PC-9 (cell line): ENCODE measurements at regions not wholly inside any gene's neighbourhood (a gene's known extent, or its start where the extent isn't known, plus 50 kb on each side); places are given as distances from the start of the nearest gene placed in this dataset.

ENCODE experiments used
- BruUV-seq: library from RNA; stranded (reverse); fragments of 400-500 nt; replicated peaks from 2 replicates; lab custom pipeline; 2021; lab: Mats Ljungman, UMichigan
- CTCF ChIA-PET: fragments of 300-600 bp; sonication (Branson Sonifier 250); formaldehyde crosslinking; loops from one replicate; lab custom pipeline; 2022; ENCODE audit warnings: antibody characterized with exemption; lab: Charles Lee
- POLR2A ChIA-PET: fragments of 300-600 bp; sonication (Branson Sonifier 250); formaldehyde crosslinking; loops from one replicate; lab custom pipeline; 2022; ENCODE audit warnings: antibody characterized with exemption; ENCODE audit not compliant: unreplicated experiment; lab: Charles Lee
- DNase-seq, 2 experiments: peaks; one replicate each; pipeline versions ENCODE4 v3.0.0 to v3.0.0-alpha.2; 2015 to 2022; ENCODE audit warnings: mixed read lengths in 1 of 2
- H2AFZ ChIP-seq: fragments of 200-600 bp; sonication (generic); 2 replicates; pipeline ENCODE4 v1.8.1; 2017; ENCODE audit warnings: antibody characterized with exemption
- H3F3A ChIP-seq: fragments of 200-600 bp; sonication (generic); 2 replicates; pipeline ENCODE4 v1.8.1; 2017; ENCODE audit warnings: antibody characterized with exemption, mild to moderate bottlenecking, low read depth; ENCODE audit not compliant: insufficient read depth
- H3K27ac ChIP-seq: fragments of 200-600 bp; sonication (generic); 2 replicates; pipeline ENCODE4 v1.6.1; 2016; ENCODE audit warnings: mixed run types
- H3K27me3 ChIP-seq: fragments of 200-600 bp; sonication (generic); 2 replicates; pipeline ENCODE4 v1.6.1; 2016; ENCODE audit warnings: low read depth, mixed run types; ENCODE audit not compliant: insufficient read depth
- H3K36me3 ChIP-seq: fragments of 200-600 bp; sonication (generic); 2 replicates; pipeline ENCODE4 v1.6.1; 2016; ENCODE audit warnings: low read depth, mixed run types
- H3K4me1 ChIP-seq: fragments of 200-600 bp; sonication (generic); replicated peaks from 2 replicates; pipeline ENCODE4 v1.6.1; 2016; ENCODE audit warnings: mixed run types; ENCODE audit not compliant: insufficient read depth
- H3K4me2 ChIP-seq: fragments of 200-600 bp; sonication (generic); 2 replicates; pipeline ENCODE4 v1.6.1; 2017; ENCODE audit warnings: mixed run types
- H3K4me3 ChIP-seq: fragments of 200-600 bp; sonication (generic); 2 replicates; pipeline ENCODE4 v1.6.1; 2016; ENCODE audit warnings: mixed run types
- H3K79me2 ChIP-seq: fragments of 200-600 bp; sonication (generic); 2 replicates; pipeline ENCODE4 v1.6.1; 2017; ENCODE audit warnings: low read depth, mixed run types
- H3K9me2 ChIP-seq: fragments of 200-600 bp; sonication (generic); 2 replicates; pipeline ENCODE4 v1.8.1; 2017; ENCODE audit warnings: mild to moderate bottlenecking; ENCODE audit not compliant: insufficient read depth
- H3K9me3 ChIP-seq: fragments of 200-600 bp; sonication (generic); 2 replicates; pipeline ENCODE4 v1.8.1; 2016; ENCODE audit warnings: low read depth; ENCODE audit not compliant: insufficient read depth
- H4K20me1 ChIP-seq: fragments of 200-600 bp; sonication (generic); 2 replicates; pipeline ENCODE4 v1.8.1; 2017; ENCODE audit not compliant: insufficient read depth
- CTCF ChIP-seq: fragments of 200-600 bp; sonication (generic); conservative IDR thresholded peaks from 2 replicates; pipeline ENCODE4 v1.6.1; 2017; ENCODE audit warnings: mixed run types, antibody characterized with exemption, mild to moderate bottlenecking, moderate library complexity
- EZH2 ChIP-seq: fragments of 200-600 bp; sonication (generic); IDR thresholded peaks from 2 replicates; pipeline ENCODE4 v1.8.0; 2017; ENCODE audit warnings: antibody characterized with exemption, low read depth
- intact Hi-C: fragments of 100-400 bp; cut with micrococcal nuclease; formaldehyde crosslinking; loops from one replicate; pipeline ENCODE4 v1.10.0; 2022; ENCODE audit not compliant: unreplicated experiment

- Histone ChIP-seq H3K9me2 (no peaks in the 10 kb centered on the region), H3K4me3 (no peak overlapping the region), H3K79me2 (peaks cover 16% of the 10 kb centered on the region), H3K9me3 (no peaks in the 10 kb centered on the region), H3F3A (no peaks in the 10 kb centered on the region), H4K20me1 (peaks cover 22% of the 10 kb centered on the region), H3K4me1 (no peaks in the 10 kb centered on the region), H3K36me3 (0 out of 2 replicates have a peak, but pooled peaks cover 3% of the 10 kb centered on the region), H3K27ac (no peak overlapping the region), H3K4me2 (no peak overlapping the region), H2AFZ (no peak overlapping the region), H3K27me3 (no peaks in the 10 kb centered on the region)
- no TSS peak for BruUV-seq
- POLR2A ChIA-PET, result no interaction called here
- CTCF ChIA-PET, result no interaction called here
- no peak for DNase-seq
- TF ChIP-seq CTCF (no peak), EZH2 (no peak)
- intact Hi-C loops, result no loop called here
These were observed 113.3 kb upstream of the XIST start for GRCh38 chrX:73965833-73966232.

GRCh38 chrX:73964579-73964978, 112.1 kb upstream of the XIST start:
- Histone ChIP-seq H3K4me1 (no peaks in the 10 kb centered on the region), H4K20me1 (peaks cover 24% of the 10 kb centered on the region), H3K4me3 (no peak overlapping the region), H3K36me3 (no peaks in the 10 kb centered on the region), H2AFZ (no peak overlapping the region), H3K27me3 (no peaks in the 10 kb centered on the region), H3K4me2 (no peak overlapping the region), H3K9me3 (no peaks in the 10 kb centered on the region), H3K79me2 (peaks cover 27% of the 10 kb centered on the region), H3K9me2 (no peaks in the 10 kb centered on the region), H3F3A (no peaks in the 10 kb centered on the region), H3K27ac (no peak overlapping the region)
- CTCF ChIA-PET, result no interaction called here
- intact Hi-C loops, result no loop called here
- no TSS peak for BruUV-seq
- POLR2A ChIA-PET, result no interaction called here
- no peak for DNase-seq
- TF ChIP-seq CTCF, result no peak
- no peak for TF ChIP-seq EZH2

GRCh38 chrX:73963682-73964081, 111.2 kb upstream of the XIST start:
- Histone ChIP-seq H3K9me3 (no peaks in the 10 kb centered on the region), H3K9me2 (no peaks in the 10 kb centered on the region), H3K4me2 (no peak overlapping the region), H3K36me3 (no peaks in the 10 kb centered on the region), H3F3A (no peaks in the 10 kb centered on the region), H3K79me2 (peaks cover 34% of the 10 kb centered on the region), H3K4me1 (no peaks in the 10 kb centered on the region), H3K27ac (no peak overlapping the region), H3K27me3 (no peaks in the 10 kb centered on the region), H2AFZ (no peak overlapping the region), H4K20me1 (peaks cover 24% of the 10 kb centered on the region), H3K4me3 (no peak overlapping the region)
- CTCF ChIA-PET, result no interaction called here
- no TSS peak for BruUV-seq
- POLR2A ChIA-PET, result no interaction called here
- TF ChIP-seq EZH2 (no peak), CTCF (no peak)
- intact Hi-C loops, result no loop called here
- DNase-seq, result no peak
